ENCODE measurements at regions not wholly inside any gene's neighbourhood (a gene's known extent, or its start where the extent isn't known, plus 50 kb on each side); places are given as distances from the start of the nearest gene placed in this dataset.

GRCh38 chr5:144873076-144873475 lies 702.4 kb downstream of the KCTD16 start:
- TF ChIP-seq CTCF (IDR thresholded peaks at IDR 0.05; ENCODE audit: insufficient read depth in 1 of 2, low read depth in 1 of 2, low read length in 1 of 2, severe bottlenecking in 1 of 2, unreplicated experiment in 1 of 2) = no peak
- no peaks in the 10 kb centered on the region for H3K9me3 ChIP-seq
- CTCF ChIA-PET = no interaction called here
- no peaks in the 10 kb centered on the region for H3K36me3 Mint-ChIP-seq (ENCODE audit: insufficient read depth, unreplicated experiment)
- no peaks in the 10 kb centered on the region for H3K36me3 ChIP-seq (ENCODE audit: control insufficient read depth, insufficient read depth, low read length)
- no peak overlapping the region for H3K27ac Mint-ChIP-seq (ENCODE audit: unreplicated experiment)
- H3K4me1 Mint-ChIP-seq (ENCODE audit: low read depth, unreplicated experiment) = no peaks in the 10 kb centered on the region
- intact Hi-C loops (cut with micrococcal nuclease; ENCODE audit: unreplicated experiment) = no loop called here
- H3K4me3 ChIP-seq (ENCODE audit: low read depth, low read length) = no peak overlapping the region
- H3K27me3 ChIP-seq (replicated peaks; ENCODE audit: control insufficient read depth, insufficient read depth, low read length) = no peaks in the 10 kb centered on the region
- POLR2A ChIA-PET = no interaction called here
- no TSS peak for BruUV-seq (replicated peaks)
- DNase-seq = no peak
- no peaks in the 10 kb centered on the region for H3K27me3 Mint-ChIP-seq (ENCODE audit: insufficient read depth, unreplicated experiment)
- H3K4me3 Mint-ChIP-seq (ENCODE audit: unreplicated experiment) = no peak overlapping the region
- H3K4me1 ChIP-seq = no peaks in the 10 kb centered on the region
- H3K9me3 Mint-ChIP-seq (ENCODE audit: unreplicated experiment) = no peaks in the 10 kb centered on the region

DNA sequence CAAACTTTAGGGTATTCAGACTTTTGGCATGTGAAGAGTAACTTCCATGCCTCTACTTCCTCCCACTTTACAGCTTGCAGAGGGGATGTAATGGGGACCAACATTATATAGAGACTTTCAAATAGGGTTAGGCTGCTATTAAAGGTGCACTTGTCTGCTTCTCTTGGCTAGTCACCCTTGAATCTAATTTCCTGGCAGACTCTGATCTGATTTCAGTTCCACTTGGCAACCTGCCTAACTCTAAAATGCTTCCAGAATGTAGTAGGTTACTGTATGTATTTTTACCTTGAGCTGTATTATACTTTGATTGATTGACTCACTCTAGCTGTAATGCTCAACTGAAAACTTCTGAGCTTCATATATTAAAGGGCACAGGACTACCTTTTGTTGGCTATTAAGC lies 693.4 kb downstream of the KCTD16 start:
- H3K4me1 Mint-ChIP-seq (ENCODE audit: low read depth, unreplicated experiment) = peaks cover 8% of the 10 kb centered on the region
- intact Hi-C loops (cut with micrococcal nuclease; ENCODE audit: unreplicated experiment) = no loop called here
- ChIA-PET CTCF (no interaction called here), POLR2A (no interaction called here)
- no peak overlapping the region for H3K4me3 Mint-ChIP-seq (ENCODE audit: unreplicated experiment)
- BruUV-seq (replicated peaks) = no TSS peak
- no peak overlapping the region for H3K4me3 ChIP-seq (ENCODE audit: low read depth, low read length)
- no peak for DNase-seq
- H3K27ac Mint-ChIP-seq (ENCODE audit: unreplicated experiment) = no peak overlapping the region
- no peaks in the 10 kb centered on the region for H3K36me3 ChIP-seq (ENCODE audit: control insufficient read depth, insufficient read depth, low read length)
- H3K27me3 Mint-ChIP-seq (ENCODE audit: insufficient read depth, unreplicated experiment) = peaks cover 8% of the 10 kb centered on the region
- H3K9me3 Mint-ChIP-seq (ENCODE audit: unreplicated experiment) = no peaks in the 10 kb centered on the region
- H3K36me3 Mint-ChIP-seq (ENCODE audit: insufficient read depth, unreplicated experiment) = no peaks in the 10 kb centered on the region
- H3K27me3 ChIP-seq (replicated peaks; ENCODE audit: control insufficient read depth, insufficient read depth, low read length) = no peaks in the 10 kb centered on the region
- no peaks in the 10 kb centered on the region for H3K4me1 ChIP-seq
- TF ChIP-seq CTCF (IDR thresholded peaks at IDR 0.05; ENCODE audit: insufficient read depth in 1 of 2, low read depth in 1 of 2, low read length in 1 of 2, severe bottlenecking in 1 of 2, unreplicated experiment in 1 of 2) = no peak
- H3K9me3 ChIP-seq = no peaks in the 10 kb centered on the region

- DNase-seq = no peak
- Mint-ChIP-seq H3K27me3 (ENCODE audit: insufficient read depth, unreplicated experiment) (peaks cover 15% of the 10 kb centered on the region), H3K27ac (ENCODE audit: unreplicated experiment) (no peak overlapping the region), H3K4me1 (ENCODE audit: low read depth, unreplicated experiment) (no peaks in the 10 kb centered on the region), H3K36me3 (ENCODE audit: insufficient read depth, unreplicated experiment) (no peaks in the 10 kb centered on the region), H3K9me3 (ENCODE audit: unreplicated experiment) (no peaks in the 10 kb centered on the region), H3K4me3 (ENCODE audit: unreplicated experiment) (no peak overlapping the region)
- ChIA-PET POLR2A (no interaction called here), CTCF (no interaction called here)
- no peak overlapping the region for H3K4me3 ChIP-seq (ENCODE audit: low read depth, low read length)
- no peaks in the 10 kb centered on the region for H3K36me3 ChIP-seq (ENCODE audit: control insufficient read depth, insufficient read depth, low read length)
- no peaks in the 10 kb centered on the region for H3K4me1 ChIP-seq
- H3K9me3 ChIP-seq = no peaks in the 10 kb centered on the region
- no TSS peak for BruUV-seq (replicated peaks)
- intact Hi-C loops (cut with micrococcal nuclease; ENCODE audit: unreplicated experiment) = no loop called here
- TF ChIP-seq CTCF (IDR thresholded peaks at IDR 0.05; ENCODE audit: insufficient read depth in 1 of 2, low read depth in 1 of 2, low read length in 1 of 2, severe bottlenecking in 1 of 2, unreplicated experiment in 1 of 2) = no peak
- H3K27me3 ChIP-seq (replicated peaks; ENCODE audit: control insufficient read depth, insufficient read depth, low read length) = no peaks in the 10 kb centered on the region
Measured at GRCh38 chr5:144857454-144857853, 686.8 kb downstream of the KCTD16 start.
